Activated T-helper 17 cell treated with anti-CD3 and anti-CD28 coated beads, Interleukin-2, amount 50 U/mL, for 72 hours (primary cell): ENCODE measurements at regions not wholly inside any gene's neighbourhood (a gene's known extent, or its start where the extent isn't known, plus 50 kb on each side); places are given as distances from the start of the nearest gene placed in this dataset.

Source experiments
- ATAC-seq: fragments of 150-1000 bp; cut with Tn5 transposase; replicated peaks from 2 replicates; pipeline ENCODE4 v1.10.0; 2021; ENCODE audit warnings: mild to moderate bottlenecking, moderate library complexity
- H3K27ac Mint-ChIP-seq: one replicate; pipeline ENCODE4 v1.8.0; 2022; ENCODE audit warnings: mixed read lengths
- H3K27me3 Mint-ChIP-seq: one replicate; pipeline ENCODE4 v1.8.0; 2022; ENCODE audit warnings: mixed read lengths
- H3K36me3 Mint-ChIP-seq: one replicate; pipeline ENCODE4 v1.8.0; 2022; ENCODE audit warnings: low read depth, mild to moderate bottlenecking, mixed read lengths
- H3K4me1 Mint-ChIP-seq: one replicate; pipeline ENCODE4 v1.8.0; 2022; ENCODE audit warnings: mixed read lengths
- H3K4me3 Mint-ChIP-seq: one replicate; pipeline ENCODE4 v1.8.0; 2022; ENCODE audit warnings: mild to moderate bottlenecking, mixed read lengths
- H3K9me3 Mint-ChIP-seq: one replicate; pipeline ENCODE4 v1.8.0; 2022; ENCODE audit warnings: mixed read lengths

DNA sequence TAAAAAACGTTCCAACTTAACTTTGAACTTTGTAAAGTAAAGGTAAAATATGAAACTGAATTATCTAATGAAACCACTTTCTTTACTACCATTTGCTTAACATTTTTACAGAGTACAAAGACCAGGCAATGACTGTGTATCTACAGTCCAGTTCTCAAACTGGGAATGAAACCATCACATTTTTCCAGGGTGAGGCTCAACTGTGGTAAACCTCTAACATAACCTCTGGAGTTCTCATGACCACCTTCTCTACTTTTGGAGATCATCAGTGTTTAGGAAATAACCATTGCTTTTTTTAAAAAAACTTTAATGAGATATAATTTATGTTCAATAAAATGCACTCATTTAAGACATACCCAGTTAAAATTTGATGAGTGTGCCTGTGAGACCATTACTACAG is 223.5 kb downstream of the RNF152 start:
- Mint-ChIP-seq H3K4me1 (no peaks in the 10 kb centered on the region), H3K9me3 (no peaks in the 10 kb centered on the region), H3K27me3 (peaks cover 8% of the 10 kb centered on the region), H3K36me3 (no peaks in the 10 kb centered on the region), H3K27ac (no peak overlapping the region), H3K4me3 (no peak overlapping the region)
- ATAC-seq: no peak

DNA sequence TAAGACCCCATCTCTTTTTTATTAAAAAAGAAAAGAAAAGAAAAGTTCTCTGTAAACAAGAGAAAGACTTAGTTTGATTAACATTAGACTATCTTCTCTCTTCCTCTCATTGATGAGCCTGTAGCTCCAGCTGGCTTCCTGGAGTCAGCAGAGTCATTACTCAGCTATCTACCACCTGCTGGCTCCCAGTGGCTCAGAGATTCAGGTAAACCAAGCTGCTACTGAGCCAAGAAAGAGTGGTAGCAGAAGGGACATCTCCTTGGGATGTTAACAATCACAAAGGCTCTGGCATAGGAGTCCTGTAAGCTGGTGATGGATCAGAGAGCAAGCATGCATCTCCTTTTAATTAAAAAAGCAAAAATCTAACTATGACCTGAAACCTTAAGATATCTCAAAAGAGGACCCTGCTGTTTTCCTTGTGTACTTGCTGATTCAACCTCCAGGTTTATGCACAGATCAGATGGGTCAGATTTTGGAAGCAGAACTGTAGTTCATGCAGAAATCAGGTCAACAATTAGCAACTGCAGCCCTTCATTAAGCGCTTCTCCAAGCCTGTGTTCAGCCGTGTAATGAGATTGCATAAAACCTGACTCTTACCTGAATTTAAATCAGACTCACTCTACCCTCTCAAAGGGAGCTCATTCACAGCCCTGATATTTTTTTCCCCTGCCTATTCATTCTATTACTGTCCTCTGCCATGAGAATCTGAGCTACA is 225.8 kb downstream of the RNF152 start:
- Mint-ChIP-seq H3K27ac (no peak overlapping the region), H3K4me3 (no peak overlapping the region), H3K4me1 (no peaks in the 10 kb centered on the region), H3K27me3 (no peaks in the 10 kb centered on the region), H3K36me3 (no peaks in the 10 kb centered on the region), H3K9me3 (no peaks in the 10 kb centered on the region)
- no peak for ATAC-seq

DNA sequence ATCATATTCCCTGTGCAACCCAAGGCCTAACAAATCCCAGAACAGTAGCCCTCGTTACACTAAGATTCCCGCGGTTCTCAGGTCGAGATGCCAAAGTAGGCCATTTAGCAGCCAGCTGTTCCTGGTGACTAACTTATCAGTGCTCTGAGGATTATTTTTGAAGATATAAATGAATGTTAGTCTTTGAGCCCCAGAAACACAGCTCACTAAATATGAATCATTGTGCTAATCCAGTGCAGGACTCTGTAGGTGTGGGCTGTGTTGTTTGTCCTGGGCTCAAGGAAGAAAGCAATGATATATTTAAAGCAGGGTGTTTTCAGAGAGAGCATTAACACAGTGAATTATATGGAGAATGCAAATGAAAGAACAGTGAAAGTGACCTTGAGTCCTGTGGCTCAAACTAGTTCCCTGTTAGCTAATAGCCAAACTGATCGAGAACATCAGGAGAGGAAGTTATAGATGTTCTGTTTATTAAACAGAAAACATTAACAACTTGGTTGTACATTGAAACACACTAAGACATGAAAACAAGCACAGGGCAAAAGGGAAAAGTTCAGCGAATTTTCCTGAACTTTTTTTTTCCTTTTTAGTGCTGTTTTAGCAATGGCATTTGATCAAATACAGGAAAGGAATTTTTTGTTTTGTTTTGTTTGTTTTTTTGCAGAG is 228.3 kb downstream of the RNF152 start:
- ATAC-seq: no peak
- no peaks in the 10 kb centered on the region for H3K36me3 Mint-ChIP-seq
- H3K4me3 Mint-ChIP-seq: no peak overlapping the region
- H3K4me1 Mint-ChIP-seq: no peaks in the 10 kb centered on the region
- H3K9me3 Mint-ChIP-seq: peaks cover 4% of the 10 kb centered on the region
- no peak overlapping the region for H3K27ac Mint-ChIP-seq
- H3K27me3 Mint-ChIP-seq: peaks cover 6% of the 10 kb centered on the region

- no peak overlapping the region for H3K27ac Mint-ChIP-seq
Measured at GRCh38 chr18:61662726-61663125, 230.1 kb downstream of the RNF152 start.

DNA sequence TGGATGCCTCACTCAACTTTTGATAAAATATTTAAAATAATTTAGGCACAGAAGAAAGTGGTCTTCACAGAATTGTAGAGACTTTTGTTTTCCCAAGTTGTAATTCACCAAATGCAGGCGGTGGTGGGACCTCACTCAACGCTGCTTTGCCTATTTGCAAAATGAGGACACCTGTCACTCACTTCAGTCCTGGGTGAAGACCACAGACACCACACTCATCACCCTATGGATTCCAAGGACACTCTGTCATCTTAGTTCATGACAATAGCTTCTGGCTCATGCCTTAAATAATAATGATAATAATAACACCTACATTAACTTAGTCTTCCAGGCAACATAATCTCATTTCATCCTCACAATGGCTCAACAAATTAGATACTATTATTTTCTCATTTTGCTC is 234.4 kb downstream of the RNF152 start:
- Mint-ChIP-seq H3K36me3 (no peaks in the 10 kb centered on the region), H3K4me1 (no peaks in the 10 kb centered on the region), H3K9me3 (peaks cover 7% of the 10 kb centered on the region), H3K4me3 (no peak overlapping the region), H3K27ac (no peak overlapping the region), H3K27me3 (peaks cover 16% of the 10 kb centered on the region)
- no peak for ATAC-seq

More at GRCh38 chr18:61662726-61663125, 230.1 kb downstream of the RNF152 start:
- Mint-ChIP-seq H3K27me3 (peaks cover 8% of the 10 kb centered on the region), H3K36me3 (no peaks in the 10 kb centered on the region), H3K4me1 (no peaks in the 10 kb centered on the region), H3K9me3 (peaks cover 4% of the 10 kb centered on the region), H3K4me3 (no peak overlapping the region)
- ATAC-seq: no peak

GRCh38 chr18:61657066-61657732 is 235.6 kb downstream of the RNF152 start:
- peaks cover 16% of the 10 kb centered on the region for H3K27me3 Mint-ChIP-seq

DNA sequence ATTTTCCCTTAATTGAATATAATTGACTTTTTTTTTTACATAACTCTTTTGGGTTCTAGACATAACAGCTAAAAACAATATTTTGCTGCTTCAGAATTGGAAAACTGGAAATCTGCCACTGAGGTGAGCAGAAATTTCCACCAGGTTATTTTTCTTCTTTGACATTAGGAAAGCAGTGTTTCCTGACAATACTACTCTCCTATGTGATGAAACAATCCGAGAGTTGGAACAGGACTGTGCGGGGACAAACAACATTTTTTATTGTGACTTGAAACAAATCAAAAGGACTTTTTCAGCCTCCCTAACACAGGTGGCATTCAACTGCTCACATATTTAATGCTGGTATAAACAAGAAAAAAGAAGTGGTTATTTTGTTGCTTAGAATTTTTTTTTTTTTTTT is 237.2 kb downstream of the RNF152 start:
- ATAC-seq: no peak
- Mint-ChIP-seq H3K36me3 (no peaks in the 10 kb centered on the region), H3K4me3 (no peak overlapping the region), H3K4me1 (no peaks in the 10 kb centered on the region), H3K9me3 (peaks cover 5% of the 10 kb centered on the region), H3K27me3 (peaks cover 10% of the 10 kb centered on the region), H3K27ac (no peak overlapping the region)

More at GRCh38 chr18:61657066-61657732, 235.6 kb downstream of the RNF152 start:
- ATAC-seq: no peak
- H3K36me3 Mint-ChIP-seq: no peaks in the 10 kb centered on the region
- H3K9me3 Mint-ChIP-seq: peaks cover 7% of the 10 kb centered on the region
- no peaks in the 10 kb centered on the region for H3K4me1 Mint-ChIP-seq
- no peak overlapping the region for H3K27ac Mint-ChIP-seq
- H3K4me3 Mint-ChIP-seq: no peak overlapping the region

GRCh38 chr18:61653823-61654551 is 238.8 kb downstream of the RNF152 start:
- ATAC-seq: no peak
- Mint-ChIP-seq H3K4me3 (no peak overlapping the region), H3K27ac (no peak overlapping the region), H3K9me3 (peaks cover 3% of the 10 kb centered on the region), H3K36me3 (no peaks in the 10 kb centered on the region), H3K4me1 (no peaks in the 10 kb centered on the region), H3K27me3 (peaks cover 10% of the 10 kb centered on the region)

DNA sequence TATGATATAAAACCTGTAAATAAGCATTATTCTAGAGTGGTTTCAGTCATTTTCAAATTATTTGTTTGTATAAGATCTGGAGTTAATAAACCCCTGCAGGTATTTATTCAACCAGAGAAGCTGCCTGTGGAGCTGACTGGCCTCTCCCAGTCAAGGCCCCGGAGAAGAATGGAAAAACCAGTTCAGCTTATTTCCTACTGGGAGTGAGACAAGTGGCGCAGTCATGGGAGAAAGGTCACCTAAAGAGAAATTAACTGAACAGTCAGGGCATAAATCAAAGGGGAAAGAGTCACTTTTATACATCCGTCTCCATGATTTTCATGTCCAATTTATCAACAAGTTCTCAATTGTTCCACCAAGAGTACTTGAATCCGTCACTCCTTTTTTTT is 240.9 kb downstream of the RNF152 start:
- H3K27me3 Mint-ChIP-seq: no peaks in the 10 kb centered on the region
- H3K27ac Mint-ChIP-seq: no peak overlapping the region
- ATAC-seq: no peak
- no peaks in the 10 kb centered on the region for H3K9me3 Mint-ChIP-seq
- H3K36me3 Mint-ChIP-seq: no peaks in the 10 kb centered on the region
- no peak overlapping the region for H3K4me3 Mint-ChIP-seq
- H3K4me1 Mint-ChIP-seq: no peaks in the 10 kb centered on the region

- no peaks in the 10 kb centered on the region for H3K9me3 Mint-ChIP-seq
- no peaks in the 10 kb centered on the region for H3K36me3 Mint-ChIP-seq
- H3K27ac Mint-ChIP-seq: no peak overlapping the region
- H3K4me3 Mint-ChIP-seq: no peak overlapping the region
- no peaks in the 10 kb centered on the region for H3K27me3 Mint-ChIP-seq
- ATAC-seq: no peak
- no peaks in the 10 kb centered on the region for H3K4me1 Mint-ChIP-seq
Measured at GRCh38 chr18:61651145-61651879, 241.5 kb downstream of the RNF152 start.

GRCh38 chr18:61643884-61644647 is 248.7 kb downstream of the RNF152 start:
- ATAC-seq: no peak
- Mint-ChIP-seq H3K9me3 (no peaks in the 10 kb centered on the region), H3K27me3 (no peaks in the 10 kb centered on the region), H3K4me3 (no peak overlapping the region), H3K27ac (no peak overlapping the region), H3K36me3 (no peaks in the 10 kb centered on the region), H3K4me1 (no peaks in the 10 kb centered on the region)

DNA sequence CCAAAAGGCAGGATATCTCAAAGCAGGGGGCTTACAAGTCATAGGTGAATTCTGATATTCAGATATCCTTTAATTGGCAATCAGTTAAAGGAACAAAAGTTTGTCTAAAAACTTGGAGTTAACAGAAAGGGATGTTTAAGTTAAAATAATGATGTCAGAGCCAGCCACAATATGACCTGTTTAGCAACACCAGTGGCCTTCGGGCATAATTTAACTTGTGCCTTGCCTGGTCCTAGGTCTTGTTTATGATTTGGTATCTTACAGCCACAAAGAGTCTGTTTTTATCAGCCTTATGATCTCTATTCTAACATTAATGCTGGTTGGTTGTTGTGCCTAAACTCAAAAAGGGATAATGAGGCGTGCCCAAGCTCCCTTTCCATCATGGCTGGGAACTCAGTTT is 252.9 kb downstream of the RNF152 start:
- Mint-ChIP-seq H3K27ac (no peak overlapping the region), H3K4me1 (no peaks in the 10 kb centered on the region), H3K27me3 (peaks cover 6% of the 10 kb centered on the region), H3K36me3 (no peaks in the 10 kb centered on the region), H3K9me3 (no peaks in the 10 kb centered on the region), H3K4me3 (no peak overlapping the region)
- no peak for ATAC-seq

DNA sequence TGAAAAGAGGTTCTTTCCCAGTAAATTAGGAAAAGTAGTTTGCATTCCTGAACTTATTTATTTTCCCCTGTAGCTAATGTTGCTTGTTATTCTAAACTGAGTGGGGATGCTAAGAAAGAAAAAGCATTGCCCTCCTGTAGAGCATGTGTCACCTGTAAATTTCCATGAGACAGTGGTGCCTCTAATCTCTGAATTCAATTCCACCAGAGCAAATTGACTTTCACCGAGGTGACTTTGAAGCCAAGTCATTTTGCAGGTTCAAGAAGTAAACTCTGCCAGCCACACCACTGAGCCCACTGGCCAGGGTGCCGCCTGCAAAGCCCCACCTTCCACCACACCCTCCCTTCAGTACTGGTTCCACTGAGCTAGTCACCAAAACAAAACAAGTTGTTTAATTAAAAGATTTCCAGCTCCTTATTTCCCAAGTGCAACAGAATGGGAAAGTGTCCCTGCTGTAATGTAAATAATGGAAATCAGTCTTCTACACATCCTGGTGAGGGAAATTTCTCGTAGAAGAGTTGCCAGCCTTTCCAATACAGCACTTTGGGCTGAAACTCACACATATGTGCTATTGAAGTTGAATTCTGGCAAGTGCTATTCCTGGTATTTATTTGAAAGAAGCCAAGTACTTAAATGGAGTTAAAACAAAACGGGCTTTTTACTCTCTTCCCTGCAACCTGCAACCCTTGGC is 254.8 kb downstream of the RNF152 start:
- no peak overlapping the region for H3K27ac Mint-ChIP-seq
- H3K4me3 Mint-ChIP-seq: no peak overlapping the region
- no peaks in the 10 kb centered on the region for H3K9me3 Mint-ChIP-seq
- no peak for ATAC-seq
- H3K4me1 Mint-ChIP-seq: no peaks in the 10 kb centered on the region
- H3K36me3 Mint-ChIP-seq: no peaks in the 10 kb centered on the region
- peaks cover 10% of the 10 kb centered on the region for H3K27me3 Mint-ChIP-seq
